Activated naive CD4-positive, alpha-beta T cell treated with anti-CD3 and anti-CD28 coated beads for 36 hours (primary cell): ENCODE measurements at regions not wholly inside any gene's neighbourhood (a gene's known extent, or its start where the extent isn't known, plus 50 kb on each side); places are given as distances from the start of the nearest gene placed in this dataset.
"Not testable (repeated sequence)": the region's sequence is repeated elsewhere in the genome, so short reads cannot be mapped to it uniquely, and the experiment has no call there.

Source experiments
- CTCF ChIA-PET: fragments of 350-600 bp; sonication (Branson Sonifier 250); formaldehyde crosslinking; loops from one replicate; lab custom pipeline; 2021; ENCODE audit warnings: antibody characterized with exemption; lab: Charles Lee
- DNase-seq: peaks from one replicate; pipeline ENCODE4 v3.0.0-alpha.2; 2020
- H3K27ac Mint-ChIP-seq: one replicate; pipeline ENCODE4 v1.8.0; 2021; ENCODE audit warnings: mild to moderate bottlenecking, mixed read lengths
- H3K27me3 Mint-ChIP-seq: one replicate; pipeline ENCODE4 v1.8.0; 2021; ENCODE audit warnings: low read depth, mixed read lengths
- H3K36me3 Mint-ChIP-seq: one replicate; pipeline ENCODE4 v1.8.0; 2021; ENCODE audit warnings: low read depth, mixed read lengths
- H3K4me1 Mint-ChIP-seq: one replicate; pipeline ENCODE4 v1.8.0; 2021; ENCODE audit warnings: low read depth, mixed read lengths
- H3K4me3 Mint-ChIP-seq: one replicate; pipeline ENCODE4 v1.8.0; 2021; ENCODE audit warnings: mild to moderate bottlenecking, moderate library complexity, mixed read lengths
- H3K9me3 Mint-ChIP-seq: one replicate; pipeline ENCODE4 v1.8.0; 2021; ENCODE audit warnings: mixed read lengths
- intact Hi-C: fragments of 100-400 bp; cut with micrococcal nuclease; formaldehyde crosslinking; loops from one replicate; pipeline ENCODE4 v1.15.1; 2023

DNA sequence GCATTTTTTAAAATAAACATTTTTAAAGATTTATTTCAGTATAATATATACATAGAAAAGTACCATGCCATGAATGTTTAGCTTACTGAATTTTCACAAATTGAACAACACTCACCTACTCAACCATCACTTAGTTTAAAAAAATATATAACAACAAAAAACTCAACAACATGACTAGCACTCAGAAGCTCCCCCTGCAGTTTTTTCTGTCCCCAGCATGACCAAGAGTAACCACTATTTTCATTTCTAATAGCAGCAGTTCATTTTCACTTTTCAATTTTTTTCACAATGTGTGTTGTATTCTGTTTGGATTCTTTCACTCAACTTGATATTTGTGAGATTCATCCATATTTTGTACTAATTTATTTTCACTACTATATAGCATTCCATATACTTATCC, 162.3 kb upstream of the POGK start:
- H3K4me1 Mint-ChIP-seq = peaks cover 12% of the 10 kb centered on the region
- no peak overlapping the region for H3K4me3 Mint-ChIP-seq
- no peaks in the 10 kb centered on the region for H3K27me3 Mint-ChIP-seq
- DNase-seq = no peak
- no peaks in the 10 kb centered on the region for H3K9me3 Mint-ChIP-seq
- no peaks in the 10 kb centered on the region for H3K36me3 Mint-ChIP-seq
- H3K27ac Mint-ChIP-seq = no peak overlapping the region
- intact Hi-C loops = no loop called here
- CTCF ChIA-PET = no interaction called here

DNA sequence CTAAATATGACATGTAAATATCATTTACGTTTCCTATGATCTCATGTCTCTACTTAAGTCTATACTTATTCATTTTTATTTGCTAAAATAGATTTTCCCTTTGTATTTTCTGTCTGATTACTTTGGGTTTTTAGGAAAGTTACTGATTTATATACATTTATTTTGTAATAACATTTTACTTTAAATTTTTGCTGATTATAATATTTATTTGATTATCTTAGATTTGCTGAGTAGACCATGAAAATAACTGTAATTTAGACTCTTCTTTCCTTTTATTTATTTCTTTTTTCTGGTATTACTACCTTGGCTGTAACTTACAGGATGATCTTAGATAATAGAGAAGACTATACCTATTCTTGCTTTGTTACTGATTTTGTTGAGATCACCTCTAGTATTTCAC, 159.9 kb upstream of the POGK start:
- Mint-ChIP-seq H3K27ac (no peak overlapping the region), H3K36me3 (no peaks in the 10 kb centered on the region), H3K4me1 (no peaks in the 10 kb centered on the region), H3K27me3 (no peaks in the 10 kb centered on the region), H3K4me3 (no peak overlapping the region), H3K9me3 (no peaks in the 10 kb centered on the region)
- CTCF ChIA-PET = no interaction called here
- no peak for DNase-seq
- intact Hi-C loops = no loop called here

DNA sequence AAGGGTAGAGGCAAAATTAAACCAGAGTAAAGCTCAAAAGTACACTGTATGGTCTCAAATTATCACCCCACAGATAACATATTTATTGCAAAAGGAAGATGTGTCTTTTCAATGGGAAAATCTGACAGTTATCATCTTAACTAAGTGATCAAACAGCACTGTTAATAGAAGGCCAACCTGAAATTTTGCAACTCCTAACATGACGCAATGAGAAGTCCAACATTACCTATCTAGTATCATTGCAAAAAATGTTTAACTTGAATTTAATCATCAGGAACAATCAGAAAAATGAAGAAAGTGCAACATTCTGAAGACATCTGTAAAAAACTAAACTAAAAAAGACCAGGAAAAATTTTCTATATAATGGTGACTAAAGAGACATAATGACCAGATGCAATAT, 156.7 kb upstream of the POGK start:
- H3K4me3 Mint-ChIP-seq = no peak overlapping the region
- intact Hi-C loops = no loop called here
- no peak overlapping the region for H3K27ac Mint-ChIP-seq
- H3K9me3 Mint-ChIP-seq = peaks cover under 1% of the 10 kb centered on the region
- H3K36me3 Mint-ChIP-seq = no peaks in the 10 kb centered on the region
- DNase-seq = no peak
- CTCF ChIA-PET = no interaction called here
- H3K27me3 Mint-ChIP-seq = peaks cover 14% of the 10 kb centered on the region
- H3K4me1 Mint-ChIP-seq = no peaks in the 10 kb centered on the region

DNA sequence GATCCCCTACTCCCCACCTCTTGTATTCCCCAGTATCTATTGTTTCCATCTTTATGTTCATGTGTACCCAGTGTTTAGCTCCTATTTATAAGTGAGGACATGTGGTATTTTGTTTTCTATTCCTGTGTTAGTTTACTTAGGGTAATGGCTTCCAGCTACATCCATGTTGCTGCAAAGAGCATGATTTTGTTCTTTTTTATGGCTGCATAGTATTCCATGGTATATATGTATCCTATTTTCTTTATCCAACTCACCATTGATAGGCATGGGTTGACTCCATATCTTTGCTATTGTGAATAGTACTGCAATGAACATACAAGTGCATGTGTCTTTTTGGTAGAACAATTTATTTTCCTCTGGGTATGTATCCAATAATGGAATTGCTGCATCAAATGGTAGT, 154.6 kb upstream of the POGK start:
- H3K9me3 Mint-ChIP-seq, H3K36me3 Mint-ChIP-seq, intact Hi-C loops, H3K4me1 Mint-ChIP-seq, H3K27ac Mint-ChIP-seq, H3K4me3 Mint-ChIP-seq, DNase-seq, CTCF ChIA-PET: not testable (repeated sequence)
- peaks cover 19% of the 10 kb centered on the region for H3K27me3 Mint-ChIP-seq

DNA sequence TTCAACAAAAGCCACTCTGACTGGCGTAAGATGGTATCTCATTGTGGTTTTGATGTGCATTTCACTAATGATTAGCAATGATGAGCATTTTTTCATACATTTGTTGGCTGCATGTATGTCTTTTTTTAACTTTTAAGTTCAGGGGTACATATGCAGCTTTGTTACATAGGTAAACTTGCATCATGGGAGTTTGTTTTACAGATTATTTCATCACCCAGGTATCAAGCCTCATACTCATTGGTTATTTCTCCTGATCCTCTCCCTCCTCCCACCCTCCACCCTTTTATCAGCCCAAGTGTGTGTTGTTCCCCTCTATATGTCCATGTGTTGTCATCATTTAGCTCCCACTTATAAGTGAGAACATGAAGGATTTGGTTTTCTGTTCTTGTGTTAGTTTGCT, 154.1 kb upstream of the POGK start:
- Mint-ChIP-seq H3K27me3 (peaks cover 22% of the 10 kb centered on the region), H3K4me3 (no peak overlapping the region), H3K27ac (no peak overlapping the region), H3K9me3 (peaks cover 4% of the 10 kb centered on the region), H3K4me1 (no peaks in the 10 kb centered on the region), H3K36me3 (no peaks in the 10 kb centered on the region)
- intact Hi-C loops = no loop called here
- CTCF ChIA-PET = no interaction called here
- no peak for DNase-seq

DNA sequence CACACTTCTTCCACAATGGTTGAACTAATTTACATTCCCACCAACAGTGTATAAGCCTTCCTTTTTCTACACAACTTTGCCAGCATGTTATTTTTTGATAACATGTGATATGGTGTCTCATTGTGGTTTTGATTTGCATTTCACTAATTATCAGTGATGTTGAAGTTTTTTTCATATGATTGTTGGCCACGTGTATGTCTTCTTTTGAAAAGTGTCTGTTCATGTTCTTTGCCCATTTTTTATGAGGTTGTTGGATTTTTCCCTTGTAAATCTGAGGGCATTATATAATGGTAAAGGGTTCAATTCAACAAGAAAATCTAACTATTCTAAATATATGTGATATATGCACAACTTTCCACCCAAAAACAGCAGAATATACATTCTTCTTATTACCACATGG, 153.4 kb upstream of the POGK start:
- H3K9me3 Mint-ChIP-seq, H3K4me1 Mint-ChIP-seq, H3K4me3 Mint-ChIP-seq, H3K36me3 Mint-ChIP-seq, DNase-seq, H3K27ac Mint-ChIP-seq, CTCF ChIA-PET, intact Hi-C loops: not testable (repeated sequence)
- H3K27me3 Mint-ChIP-seq = peaks cover 23% of the 10 kb centered on the region

DNA sequence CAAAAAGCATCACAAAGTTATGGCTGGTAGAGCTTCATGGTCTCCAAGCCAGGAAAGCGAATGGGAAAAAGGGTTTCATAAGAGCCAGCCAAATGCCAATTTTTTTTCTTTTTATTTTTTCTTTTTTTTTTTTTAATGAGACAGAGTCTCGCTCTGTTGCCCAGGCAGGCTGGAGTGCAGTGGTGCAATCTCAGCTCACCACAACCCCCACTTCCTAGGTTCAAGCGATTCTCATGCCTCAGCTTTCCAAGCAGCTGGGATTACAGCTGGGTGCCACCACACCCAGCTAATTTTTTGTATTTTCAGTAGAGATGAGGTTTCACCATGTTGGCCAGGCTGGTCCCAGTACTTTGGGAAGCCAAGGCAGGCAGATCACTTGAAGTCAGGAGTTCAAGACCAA, 148.7 kb upstream of the POGK start:
- peaks cover 35% of the 10 kb centered on the region for H3K27me3 Mint-ChIP-seq
- DNase-seq, H3K4me1 Mint-ChIP-seq, H3K4me3 Mint-ChIP-seq, H3K27ac Mint-ChIP-seq, H3K36me3 Mint-ChIP-seq, H3K9me3 Mint-ChIP-seq, intact Hi-C loops, CTCF ChIA-PET: not testable (repeated sequence)

DNA sequence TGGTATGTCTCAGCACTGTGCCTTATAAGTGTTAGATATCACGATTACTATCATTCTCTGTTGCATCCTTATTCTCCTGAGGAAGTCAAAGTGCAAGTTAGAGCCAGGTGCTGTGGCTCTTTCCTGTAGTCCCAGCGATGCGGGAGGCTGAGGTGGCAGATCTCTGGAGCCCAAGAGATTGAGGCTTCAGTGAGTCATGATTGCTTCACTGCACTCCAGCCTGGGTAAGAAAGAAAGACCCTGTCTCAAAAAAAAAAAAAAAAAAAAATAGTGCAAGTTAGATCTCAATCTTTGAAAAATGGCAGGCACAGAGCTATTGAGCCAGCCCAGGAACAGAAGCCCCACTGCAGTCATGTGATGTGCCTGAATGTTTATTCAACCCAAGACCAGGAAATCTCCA, 147.8 kb upstream of the POGK start:
- CTCF ChIA-PET = no interaction called here
- intact Hi-C loops = no loop called here
- no peak overlapping the region for H3K4me3 Mint-ChIP-seq
- DNase-seq = no peak
- H3K36me3 Mint-ChIP-seq = no peaks in the 10 kb centered on the region
- H3K9me3 Mint-ChIP-seq = peaks cover 4% of the 10 kb centered on the region
- peaks cover 32% of the 10 kb centered on the region for H3K27me3 Mint-ChIP-seq
- H3K4me1 Mint-ChIP-seq = no peaks in the 10 kb centered on the region
- no peak overlapping the region for H3K27ac Mint-ChIP-seq

DNA sequence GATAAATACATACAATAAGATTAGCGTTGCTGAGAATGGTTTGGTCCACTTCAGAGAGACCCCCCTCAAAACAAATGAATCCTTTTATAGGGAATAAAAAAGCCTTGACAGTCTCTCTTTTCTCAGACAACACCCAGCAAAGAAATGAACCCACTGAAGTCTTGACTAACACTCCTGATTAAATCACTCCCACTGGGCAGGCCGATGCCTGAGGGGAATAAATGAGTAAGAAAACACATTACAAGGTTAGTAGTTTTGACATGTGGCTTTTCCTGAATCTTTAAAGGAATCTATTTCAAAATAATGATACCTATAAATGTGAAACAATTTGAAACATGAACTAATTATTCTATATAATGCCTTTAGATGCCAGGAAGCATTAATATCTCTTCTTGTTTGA, 146.9 kb upstream of the POGK start:
- intact Hi-C loops = no loop called here
- Mint-ChIP-seq H3K9me3 (peaks cover 4% of the 10 kb centered on the region), H3K27me3 (peaks cover 29% of the 10 kb centered on the region), H3K36me3 (no peaks in the 10 kb centered on the region), H3K4me3 (no peak overlapping the region), H3K4me1 (no peaks in the 10 kb centered on the region), H3K27ac (no peak overlapping the region)
- DNase-seq = no peak
- CTCF ChIA-PET = no interaction called here

DNA sequence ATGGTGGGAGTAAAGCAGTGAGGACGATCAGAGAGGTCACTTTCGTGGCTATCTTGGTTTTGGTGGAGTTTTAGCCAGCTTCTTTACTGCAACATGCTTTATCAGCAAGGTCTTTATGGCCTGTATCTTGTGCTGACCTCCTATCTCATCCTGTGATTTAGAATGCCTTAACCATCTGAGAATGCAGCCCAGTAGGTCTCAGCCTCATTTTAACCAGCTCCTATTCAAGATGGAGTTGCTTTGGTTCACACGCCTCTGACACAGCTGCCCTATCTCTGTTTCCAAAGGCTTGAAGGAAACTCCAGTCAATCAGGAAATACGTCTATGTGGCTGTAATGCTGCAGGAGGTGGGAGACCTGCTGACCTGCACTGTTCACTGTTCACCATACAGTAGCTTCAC, 146.1 kb upstream of the POGK start:
- H3K36me3 Mint-ChIP-seq = no peaks in the 10 kb centered on the region
- H3K27me3 Mint-ChIP-seq = peaks cover 23% of the 10 kb centered on the region
- no peaks in the 10 kb centered on the region for H3K9me3 Mint-ChIP-seq
- H3K4me1 Mint-ChIP-seq = no peaks in the 10 kb centered on the region
- no peak overlapping the region for H3K4me3 Mint-ChIP-seq
- no peak for DNase-seq
- intact Hi-C loops = no loop called here
- no peak overlapping the region for H3K27ac Mint-ChIP-seq
- CTCF ChIA-PET = no interaction called here

DNA sequence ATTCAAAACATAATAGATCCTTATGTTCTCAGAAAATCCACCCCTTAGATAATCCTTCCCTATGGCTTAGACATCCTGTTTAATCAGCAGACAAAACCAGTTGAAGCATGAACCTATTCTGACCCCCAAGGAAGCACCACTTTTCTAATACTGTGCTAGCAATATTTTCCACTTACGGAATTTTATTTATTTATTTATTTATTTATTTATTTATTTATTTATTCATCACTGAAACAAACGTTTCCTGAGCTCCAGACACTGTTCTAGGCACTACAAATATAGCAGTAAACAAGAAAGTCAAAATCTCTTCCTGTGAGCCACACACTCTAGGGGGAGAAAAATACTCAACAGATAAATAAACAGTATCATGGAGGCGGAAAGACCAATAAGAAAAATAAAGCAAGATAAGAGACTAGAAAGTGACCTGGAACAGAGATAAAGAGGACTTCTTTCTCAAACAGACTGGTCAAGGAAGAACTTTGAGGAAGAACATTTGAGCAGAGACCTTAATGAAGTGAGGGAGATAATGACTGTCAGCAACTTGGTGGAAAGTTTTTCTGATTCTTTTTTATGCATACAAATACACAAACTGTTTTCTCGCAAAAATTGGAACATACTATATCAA, 145.5 kb upstream of the POGK start:
- intact Hi-C loops = no loop called here
- Mint-ChIP-seq H3K4me3 (no peak overlapping the region), H3K36me3 (no peaks in the 10 kb centered on the region), H3K4me1 (no peaks in the 10 kb centered on the region), H3K27ac (no peak overlapping the region), H3K9me3 (no peaks in the 10 kb centered on the region), H3K27me3 (peaks cover 23% of the 10 kb centered on the region)
- no peak for DNase-seq
- CTCF ChIA-PET = no interaction called here

DNA sequence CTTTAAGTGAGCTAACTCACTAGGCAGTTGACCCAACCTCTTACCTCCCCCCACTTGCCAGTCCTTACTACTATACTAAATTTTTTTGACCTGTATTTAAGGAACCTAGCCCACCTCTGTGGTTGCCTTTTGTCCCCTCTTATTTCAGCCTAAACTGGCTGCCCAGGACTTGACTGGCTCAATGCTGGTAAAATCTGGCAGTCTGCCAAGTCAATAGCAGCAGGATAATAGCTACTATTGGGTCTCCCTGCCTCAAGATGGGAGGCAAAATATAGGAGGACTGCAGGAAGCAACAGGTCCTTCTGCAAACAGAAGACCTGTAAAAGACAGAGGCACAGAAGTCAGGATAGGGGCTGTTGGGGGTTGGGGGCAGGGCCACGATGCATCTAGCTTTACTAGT, 144.2 kb upstream of the POGK start:
- Mint-ChIP-seq H3K4me3 (no peak overlapping the region), H3K27ac (no peak overlapping the region), H3K27me3 (peaks cover 26% of the 10 kb centered on the region), H3K4me1 (no peaks in the 10 kb centered on the region), H3K9me3 (no peaks in the 10 kb centered on the region), H3K36me3 (no peaks in the 10 kb centered on the region)
- CTCF ChIA-PET = no interaction called here
- DNase-seq = no peak
- intact Hi-C loops = no loop called here

DNA sequence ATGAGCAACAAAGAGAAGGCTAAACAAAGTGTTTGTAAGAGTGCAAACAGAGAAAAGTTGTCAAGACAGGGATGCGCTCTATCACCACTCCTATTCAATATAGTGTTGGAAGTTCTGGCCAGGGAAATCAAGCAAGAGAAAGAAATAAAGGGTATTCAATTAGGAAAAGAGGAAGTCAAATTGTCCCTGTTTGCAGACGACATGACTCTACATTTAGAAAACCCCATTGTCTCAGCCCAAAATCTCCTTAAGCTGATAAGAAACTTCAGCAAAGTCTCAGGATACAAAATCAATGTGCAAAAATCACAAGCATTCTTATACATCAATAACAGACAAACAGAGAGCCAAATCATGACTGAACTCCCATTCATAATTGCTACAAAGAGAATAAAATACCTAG, 143.4 kb upstream of the POGK start:
- H3K36me3 Mint-ChIP-seq, CTCF ChIA-PET: not testable (repeated sequence)
- H3K27me3 Mint-ChIP-seq = peaks cover 28% of the 10 kb centered on the region

DNA sequence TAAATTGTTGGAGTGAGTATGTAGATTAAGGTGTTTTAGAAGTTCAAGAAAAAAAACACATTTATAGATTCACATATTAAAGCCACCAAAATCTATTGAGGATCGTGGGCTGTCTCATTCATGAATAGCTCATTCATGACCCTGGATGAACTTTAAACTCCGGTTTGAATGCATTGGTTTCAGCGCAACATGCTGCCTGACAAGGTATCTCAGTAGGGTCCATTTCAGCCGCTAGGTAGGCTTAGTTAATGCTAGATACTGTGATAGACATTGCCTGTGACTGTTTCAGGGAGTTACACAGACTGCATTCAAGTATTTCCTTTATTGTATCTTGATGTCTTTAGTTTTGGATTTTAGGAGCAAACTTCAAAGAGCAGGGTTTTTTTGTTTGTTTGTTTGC, 140.5 kb upstream of the POGK start:
- Mint-ChIP-seq H3K27ac (no peak overlapping the region), H3K9me3 (no peaks in the 10 kb centered on the region), H3K27me3 (peaks cover 29% of the 10 kb centered on the region), H3K4me3 (no peak overlapping the region), H3K36me3 (no peaks in the 10 kb centered on the region), H3K4me1 (no peaks in the 10 kb centered on the region)
- intact Hi-C loops = no loop called here
- no peak for DNase-seq
- CTCF ChIA-PET = no interaction called here

More for the DNA sequence above, 143.4 kb upstream of the POGK start:
- H3K4me1 Mint-ChIP-seq, H3K9me3 Mint-ChIP-seq, DNase-seq, H3K4me3 Mint-ChIP-seq, intact Hi-C loops, H3K27ac Mint-ChIP-seq: not testable (repeated sequence)
